CD4-positive, alpha-beta T cell (primary cell): ENCODE measurements at regions not wholly inside any gene's neighbourhood (a gene's known extent, or its start where the extent isn't known, plus 50 kb on each side); places are given as distances from the start of the nearest gene placed in this dataset.

Experiments used
- ATAC-seq: fragments of 200-7000 bp; cut with Tn5 transposase; one replicate; pipeline ENCODE4 v1.10.0; 2022; ENCODE audit warnings: mild to moderate bottlenecking; ENCODE audit not compliant: poor library complexity
- CTCF ChIA-PET: fragments of 350-600 bp; sonication (Branson Sonifier 250); formaldehyde crosslinking; loops from one replicate; lab custom pipeline; 2021; ENCODE audit warnings: antibody characterized with exemption, inconsistent platforms; lab: Charles Lee
- POLR2A ChIA-PET: fragments of 350-600 bp; sonication (Branson Sonifier 250); formaldehyde crosslinking; loops from one replicate; lab custom pipeline; 2021; ENCODE audit warnings: antibody characterized with exemption, inconsistent platforms; lab: Charles Lee
- DNase-seq, 14 experiments: peaks; one replicate each; pipeline ENCODE4 v3.0.0-alpha.2; 2013 to 2020; ENCODE audit warnings: mixed read lengths in 2 of 14
- H3K27ac ChIP-seq, 2 donors: one replicate each; pipeline versions ENCODE4 v1.5.1 to v1.7.0; 2013; ENCODE audit warnings: low read length in 2 of 2, low read depth in 1 of 2, mild to moderate bottlenecking in 1 of 2
- H3K27me3 ChIP-seq, 2 experiments: 1 replicate in 1 of 2; 2 replicates in 1 of 2; pipeline versions ENCODE4 v1.6.1 to v1.7.0; 2013; ENCODE audit warnings: low read length in 2 of 2, control low read depth in 1 of 2, mild to moderate bottlenecking in 1 of 2, moderate library complexity in 1 of 2; ENCODE audit not compliant: insufficient read depth in 2 of 2, control insufficient read depth in 1 of 2
- H3K36me3 ChIP-seq: one replicate; pipeline ENCODE4 v1.6.1; 2013; ENCODE audit warnings: low read length, control low read depth; ENCODE audit not compliant: insufficient read depth
- H3K4me1 ChIP-seq: one replicate; pipeline ENCODE4 v1.6.1; 2013; ENCODE audit warnings: low read length, control low read depth; ENCODE audit not compliant: insufficient read depth
- H3K4me3 ChIP-seq: one replicate; pipeline ENCODE4 v1.5.1; 2013; ENCODE audit warnings: mild to moderate bottlenecking, low read length, moderate library complexity
- H3K9me3 ChIP-seq, 2 experiments: 1 replicate in 1 of 2; 2 replicates in 1 of 2; pipeline versions ENCODE4 v1.6.1 to v1.7.0; 2013; ENCODE audit warnings: low read length in 2 of 2, mild to moderate bottlenecking in 2 of 2, control low read depth in 1 of 2, moderate library complexity in 1 of 2; ENCODE audit not compliant: control insufficient read depth in 1 of 2, insufficient read depth in 1 of 2
- H3K27ac Mint-ChIP-seq: one replicate; pipeline ENCODE4 v1.8.0; 2020; ENCODE audit warnings: mixed read lengths
- H3K27me3 Mint-ChIP-seq: one replicate; pipeline ENCODE4 v1.8.0; 2021; ENCODE audit warnings: mixed read lengths
- H3K36me3 Mint-ChIP-seq: one replicate; pipeline ENCODE4 v1.8.0; 2021; ENCODE audit warnings: low read depth, mixed read lengths
- H3K4me1 Mint-ChIP-seq: one replicate; pipeline ENCODE4 v1.8.0; 2021; ENCODE audit warnings: low read depth, mixed read lengths
- H3K4me3 Mint-ChIP-seq: one replicate; pipeline ENCODE4 v1.8.0; 2020; ENCODE audit warnings: mild to moderate bottlenecking, mixed read lengths
- H3K9me3 Mint-ChIP-seq: one replicate; pipeline ENCODE4 v1.8.0; 2020; ENCODE audit warnings: mixed read lengths
- CTCF ChIP-seq: fragments of 200-600 bp; IDR thresholded peaks from one replicate; pipeline ENCODE4 v1.8.0; 2022; ENCODE audit warnings: antibody characterized with exemption, mild to moderate bottlenecking
- intact Hi-C, 2 experiments: fragments of 100-400 bp; cut with DNase I in 1 of 2; cut with micrococcal nuclease in 1 of 2; formaldehyde crosslinking; loops; one replicate each; pipeline versions ENCODE4 v1.15.1 to v1.9.0; 2023 to 2025; cut with DNase I, micrococcal nuclease

GRCh38 chr2:133972786-133973185 is 281.1 kb upstream of the MGAT5 start:
- Mint-ChIP-seq H3K4me3 (no peak overlapping the region), H3K4me1 (no peaks in the 10 kb centered on the region), H3K27me3 (peaks cover 24% of the 10 kb centered on the region), H3K27ac (no peak overlapping the region), H3K9me3 (no peaks in the 10 kb centered on the region), H3K36me3 (no peaks in the 10 kb centered on the region)
- H3K27me3 ChIP-seq: no peaks in the 10 kb centered on the region
- CTCF ChIA-PET: no interaction called here
- POLR2A ChIA-PET: no interaction called here
- no peak for TF ChIP-seq CTCF
- H3K4me1 ChIP-seq: no peaks in the 10 kb centered on the region
- ATAC-seq: no peak
- H3K4me3 ChIP-seq: no peak overlapping the region
- DNase-seq: no peak
- no peaks in the 10 kb centered on the region for H3K9me3 ChIP-seq
- H3K36me3 ChIP-seq: no peaks in the 10 kb centered on the region
- no peak overlapping the region for H3K27ac ChIP-seq
- intact Hi-C loops: no loop called here

DNA sequence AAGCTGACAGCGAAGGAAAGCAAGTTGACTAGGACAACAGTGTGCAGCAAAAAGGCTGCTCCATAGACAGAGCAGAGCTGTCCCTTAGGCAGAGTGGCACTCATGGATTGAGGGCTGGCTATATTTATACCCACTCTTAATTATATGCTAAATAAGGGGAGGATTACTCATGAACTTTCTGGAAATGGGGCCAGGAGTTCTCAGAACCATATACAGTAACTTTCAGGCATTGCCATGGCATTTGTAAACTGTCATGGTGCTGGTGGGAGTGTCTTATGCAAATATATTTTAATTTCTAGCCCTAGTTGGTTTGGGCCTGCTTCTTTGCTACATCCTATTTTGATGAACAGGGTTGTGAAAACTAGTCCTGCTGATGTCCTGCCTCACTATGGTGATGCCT is 279.5 kb upstream of the MGAT5 start:
- Mint-ChIP-seq H3K9me3 (no peaks in the 10 kb centered on the region), H3K4me1 (no peaks in the 10 kb centered on the region), H3K4me3 (no peak overlapping the region), H3K36me3 (no peaks in the 10 kb centered on the region), H3K27ac (no peak overlapping the region), H3K27me3 (peaks cover 13% of the 10 kb centered on the region)
- CTCF ChIA-PET: no interaction called here
- TF ChIP-seq CTCF: no peak
- intact Hi-C loops: no loop called here
- H3K27me3 ChIP-seq: no peaks in the 10 kb centered on the region
- no peak overlapping the region for H3K4me3 ChIP-seq
- H3K27ac ChIP-seq: no peak overlapping the region
- H3K9me3 ChIP-seq: no peaks in the 10 kb centered on the region
- ATAC-seq (no peak), DNase-seq (no peak)
- POLR2A ChIA-PET: no interaction called here
- no peaks in the 10 kb centered on the region for H3K4me1 ChIP-seq
- H3K36me3 ChIP-seq: no peaks in the 10 kb centered on the region

DNA sequence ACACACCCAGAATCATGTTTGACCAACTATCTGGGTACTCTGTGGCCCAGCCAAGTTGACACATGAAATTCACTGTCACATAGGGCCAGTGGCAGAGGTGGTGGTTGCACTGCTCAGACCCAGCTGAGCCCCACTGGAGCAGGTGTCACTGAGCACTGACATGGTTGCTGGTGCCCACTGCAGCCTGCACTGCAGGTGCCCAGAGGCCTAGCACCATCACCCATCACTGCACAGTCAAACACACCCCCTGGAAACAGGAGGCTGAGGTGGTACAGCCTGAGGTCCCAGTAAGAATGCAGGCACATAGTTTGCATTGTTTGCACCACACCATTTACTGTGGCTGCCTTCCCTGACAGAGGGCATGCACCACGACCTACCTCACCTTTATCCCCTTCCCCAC is 278.7 kb upstream of the MGAT5 start:
- DNase-seq: no peak

More for the DNA sequence above, 278.7 kb upstream of the MGAT5 start:
- Histone ChIP-seq H3K4me1 (no peaks in the 10 kb centered on the region), H3K27ac (no peak overlapping the region), H3K36me3 (no peaks in the 10 kb centered on the region), H3K4me3 (no peak overlapping the region), H3K9me3 (no peaks in the 10 kb centered on the region), H3K27me3 (no peaks in the 10 kb centered on the region)
- Mint-ChIP-seq H3K27me3 (peaks cover 6% of the 10 kb centered on the region), H3K4me1 (no peaks in the 10 kb centered on the region), H3K4me3 (no peak overlapping the region), H3K27ac (no peak overlapping the region), H3K9me3 (no peaks in the 10 kb centered on the region), H3K36me3 (no peaks in the 10 kb centered on the region)
- ATAC-seq: no peak
- TF ChIP-seq CTCF: no peak
- intact Hi-C loops: no loop called here
- POLR2A ChIA-PET: no interaction called here
- CTCF ChIA-PET: no interaction called here
